GM19438 (cell line): ENCODE measurements at regions not wholly inside any gene's neighbourhood (a gene's known extent, or its start where the extent isn't known, plus 50 kb on each side); places are given as distances from the start of the nearest gene placed in this dataset.
"Not testable (repeated sequence)": the region's sequence is repeated elsewhere in the genome, so short reads cannot be mapped to it uniquely, and the experiment has no call there.

ENCODE experiments used
- ATAC-seq: cut with Tn5 transposase; IDR thresholded peaks from one replicate; pipeline ENCODE4 v1.9.1; 2021; ENCODE audit warnings: low read depth; ENCODE audit not compliant: unreplicated experiment

DNA sequence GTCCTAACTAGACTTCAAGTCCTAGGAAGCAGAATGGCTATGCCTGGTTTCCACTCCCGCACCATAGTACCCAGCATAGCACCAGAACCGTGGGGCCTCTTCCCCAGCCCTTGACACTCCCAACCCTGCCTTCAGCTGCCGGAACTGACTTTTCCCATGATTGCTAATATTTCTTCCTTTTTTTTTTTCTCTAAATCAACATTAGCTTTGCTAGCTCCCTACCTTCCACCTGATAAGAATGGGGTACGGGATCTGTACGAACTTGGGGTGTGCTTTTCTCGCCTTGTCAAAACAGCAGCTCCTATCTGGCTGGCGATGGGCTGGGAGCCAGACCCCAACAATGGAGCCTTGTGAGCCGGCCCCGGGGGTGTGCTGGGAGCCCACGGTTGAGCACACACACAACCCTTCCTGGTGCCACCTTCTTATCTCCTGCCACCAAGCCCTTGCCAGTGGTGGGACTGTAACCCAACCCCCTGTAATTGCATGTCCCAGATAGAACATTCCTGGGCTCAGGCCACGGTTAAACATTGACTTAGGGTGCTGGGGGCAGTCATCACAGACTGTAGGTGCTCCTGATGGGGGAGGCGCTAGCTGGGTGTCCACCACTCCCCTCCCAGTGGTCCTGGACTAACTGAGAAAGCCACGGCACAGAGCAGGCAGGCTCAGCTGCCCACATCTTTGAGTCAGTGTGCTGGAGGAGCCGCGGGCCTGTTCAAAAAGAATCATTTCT lies 213.0 kb upstream of the HAAO start:
- ATAC-seq, result no peak

DNA sequence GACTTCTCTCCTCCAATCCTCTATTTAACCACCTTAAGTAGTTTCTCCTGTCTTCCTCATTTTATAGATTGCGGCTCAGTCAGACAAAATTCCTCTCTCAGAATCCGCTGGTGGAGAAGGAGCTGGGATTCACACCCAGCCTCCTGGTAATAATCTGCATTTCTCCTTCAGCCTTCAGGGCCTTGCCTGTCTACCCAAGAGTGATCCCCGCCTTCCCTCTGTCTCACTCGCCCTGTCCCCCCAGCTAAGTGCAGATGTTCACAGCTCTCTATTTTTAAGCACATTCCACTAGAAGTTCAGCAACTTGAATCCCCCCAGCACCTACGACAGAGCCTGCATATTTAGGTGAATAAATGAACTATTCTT lies 212.5 kb upstream of the HAAO start:
- ATAC-seq, result no peak

DNA sequence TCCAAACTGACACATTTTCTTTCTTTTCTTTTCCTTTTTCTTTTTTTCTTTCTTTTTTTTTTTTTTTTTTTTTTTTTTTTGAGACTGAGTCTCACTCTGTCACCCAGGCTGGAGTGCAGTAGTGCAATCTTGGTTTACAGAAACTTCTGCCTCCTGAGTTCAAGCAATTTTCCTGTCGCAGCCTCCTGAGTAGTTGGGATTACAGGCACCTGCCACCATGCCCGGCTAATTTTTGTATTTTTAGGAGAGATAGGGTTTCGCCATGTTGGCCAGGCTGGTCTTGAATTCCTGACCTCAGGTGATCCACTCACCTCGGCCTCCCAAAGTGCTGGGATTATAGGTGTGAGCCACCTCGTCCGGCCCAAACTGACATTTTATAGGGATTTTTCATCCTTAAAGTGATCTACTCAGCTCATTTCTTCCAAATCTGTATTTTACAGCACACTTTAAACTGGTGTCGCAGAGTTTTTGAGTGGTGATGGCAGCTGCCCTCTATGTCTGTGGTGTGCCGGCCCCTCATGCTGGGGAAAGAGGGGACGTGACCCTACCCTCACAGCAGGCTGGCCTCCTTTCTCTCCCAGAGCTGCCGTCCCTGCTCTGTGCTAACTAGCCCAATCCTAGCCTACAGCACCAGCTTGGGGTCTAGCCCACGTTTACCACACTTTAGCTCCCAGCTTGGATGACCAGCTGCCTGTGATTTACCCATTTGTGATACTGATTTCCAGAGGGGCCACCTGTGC lies 211.9 kb upstream of the HAAO start:
- not testable (repeated sequence) for ATAC-seq

DNA sequence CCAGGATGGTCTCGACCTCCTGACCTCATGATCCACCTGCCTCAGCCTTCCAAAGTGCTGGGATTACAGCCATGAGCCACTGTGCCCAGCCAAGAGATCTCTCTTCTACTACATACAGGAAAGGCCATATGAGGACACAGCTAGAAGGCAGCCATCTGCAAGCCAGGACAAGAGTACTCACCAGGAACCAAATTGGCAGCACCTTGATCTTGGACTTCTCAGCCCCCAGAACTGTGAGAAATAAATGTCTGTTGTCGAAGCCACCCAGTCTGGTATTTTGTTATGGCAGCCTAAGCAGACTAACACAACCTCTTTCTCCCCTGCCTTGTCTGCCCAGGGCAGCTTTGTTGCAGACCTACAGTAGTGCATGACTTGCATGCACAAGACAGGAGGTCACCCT lies 211.3 kb upstream of the HAAO start:
- ATAC-seq, result no peak

DNA sequence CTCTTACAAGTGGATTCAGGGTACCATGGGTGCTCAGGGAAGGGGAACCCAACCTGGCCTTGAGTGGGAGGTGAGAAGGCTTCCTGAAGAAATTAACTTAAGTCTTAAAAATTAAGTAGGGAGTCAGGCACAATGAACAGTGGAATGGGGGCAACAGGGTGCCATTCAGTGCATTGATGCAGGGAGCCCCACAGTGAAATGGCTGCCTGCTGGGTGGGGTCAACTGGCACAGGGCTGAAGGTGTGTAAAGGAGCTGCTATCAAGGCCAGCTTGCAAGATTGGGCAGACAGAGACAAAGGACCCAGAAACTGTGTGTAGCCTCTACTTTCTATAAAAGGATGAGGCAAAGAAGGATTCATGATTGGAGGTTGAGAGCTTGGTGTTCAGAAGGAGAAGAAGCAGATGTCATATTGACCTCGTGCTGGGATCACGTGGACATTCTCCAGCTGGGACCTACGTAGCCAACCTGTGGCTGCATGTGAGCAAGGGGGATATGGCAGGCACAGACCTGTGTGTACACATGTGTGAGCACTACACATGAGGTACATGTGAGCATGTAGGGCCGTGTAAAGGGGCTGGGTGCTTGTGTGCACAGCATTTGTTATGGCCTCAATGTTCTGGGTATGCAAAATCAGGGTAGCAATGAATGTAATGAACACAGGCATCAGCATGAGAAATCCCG lies 209.5 kb upstream of the HAAO start:
- ATAC-seq, result no peak

DNA sequence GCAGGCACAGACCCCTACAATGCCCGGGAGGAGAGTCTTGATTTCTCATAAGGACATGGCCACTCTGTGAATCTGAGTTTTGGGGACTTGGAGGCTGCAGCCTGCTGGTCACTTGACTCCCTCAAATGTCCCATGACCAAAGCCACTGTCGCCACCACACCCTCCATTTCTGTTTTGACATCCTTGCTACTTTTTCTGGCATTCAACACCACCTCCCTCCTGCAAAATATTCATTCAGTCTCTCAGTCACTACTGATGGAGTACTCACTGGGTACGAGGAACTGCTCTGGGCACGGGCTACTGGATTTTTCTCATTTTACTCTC lies 208.6 kb upstream of the HAAO start:
- ATAC-seq, result no peak

DNA sequence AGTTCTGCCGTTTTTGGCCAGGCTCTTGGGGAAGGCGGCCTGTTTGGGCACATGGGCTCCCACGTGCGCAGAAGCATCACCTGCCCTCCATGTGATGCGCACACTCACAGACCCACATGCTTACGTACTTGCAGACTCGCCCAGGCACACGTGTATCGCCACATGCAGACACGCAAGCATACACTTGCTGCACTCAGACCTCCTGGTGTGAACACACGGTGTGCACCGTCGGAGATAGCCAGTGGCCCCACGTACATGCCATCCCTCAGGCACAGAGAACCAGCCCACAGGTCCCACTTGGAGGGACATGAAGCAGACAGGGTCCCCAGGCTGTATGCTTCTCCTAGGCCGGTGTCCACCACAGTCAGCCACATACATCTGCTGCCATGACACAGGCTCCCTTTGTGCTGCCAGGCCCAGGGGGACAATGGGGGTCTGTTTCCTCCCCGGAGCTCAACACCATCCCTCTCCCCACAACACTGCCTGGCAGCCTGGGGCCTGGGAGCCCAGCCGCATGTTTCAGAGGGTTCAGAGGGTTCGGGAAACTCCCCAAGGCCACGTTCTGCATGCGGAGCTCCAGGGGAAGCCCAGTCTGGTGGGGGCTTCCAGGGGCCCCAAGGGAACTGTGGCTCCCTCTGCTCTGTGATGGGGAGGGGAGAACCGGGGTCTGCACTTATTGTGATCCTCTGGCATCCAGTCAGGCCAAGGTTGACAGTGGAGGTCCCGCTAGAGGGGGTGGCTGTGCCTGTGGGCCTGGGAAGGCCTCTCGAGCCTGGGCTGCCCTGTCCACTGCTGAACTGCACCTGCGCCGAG lies 208.1 kb upstream of the HAAO start:
- ATAC-seq, result no peak

DNA sequence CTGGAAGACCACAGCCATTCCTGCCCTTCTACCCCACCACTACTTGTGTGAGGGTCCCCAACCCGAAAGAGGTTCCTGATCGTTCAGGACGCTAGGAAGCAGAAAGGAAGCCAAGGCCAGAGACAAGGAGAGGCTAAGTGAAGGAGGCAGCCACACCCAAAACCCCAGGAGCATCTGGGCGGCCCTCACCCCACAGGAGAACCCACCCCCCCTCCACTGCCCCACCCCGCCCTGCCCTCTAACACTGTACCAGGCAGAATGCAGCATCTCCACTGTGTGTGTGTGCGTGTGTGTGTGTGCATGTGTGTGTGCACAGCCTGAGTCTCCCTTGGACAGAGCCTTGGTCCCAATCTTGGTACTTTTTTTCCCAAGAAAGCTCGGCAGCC lies 207.5 kb upstream of the HAAO start:
- no peak for ATAC-seq

DNA sequence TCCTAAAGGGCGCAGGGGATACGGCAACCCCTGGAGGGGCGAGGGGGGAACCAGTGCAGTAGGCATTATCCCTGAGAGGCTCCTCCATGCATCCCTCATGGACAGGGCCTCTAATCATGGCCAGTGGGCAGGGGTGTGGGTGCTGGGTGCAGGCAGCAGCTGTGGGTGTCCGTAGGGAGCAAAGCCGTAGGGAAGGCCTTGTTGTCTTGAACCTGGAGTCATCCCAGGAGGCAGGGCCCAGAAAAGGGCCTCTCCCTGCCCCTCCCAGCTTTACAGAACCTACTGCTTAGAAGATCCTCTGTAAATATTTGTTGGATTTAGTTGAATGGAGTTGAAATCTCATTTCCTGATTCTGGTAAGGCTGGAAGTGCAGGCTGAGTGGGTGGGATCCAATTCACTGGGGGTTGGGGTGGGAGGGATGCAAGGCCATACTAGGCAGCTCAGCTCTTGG lies 207.0 kb upstream of the HAAO start:
- ATAC-seq, result no peak

DNA sequence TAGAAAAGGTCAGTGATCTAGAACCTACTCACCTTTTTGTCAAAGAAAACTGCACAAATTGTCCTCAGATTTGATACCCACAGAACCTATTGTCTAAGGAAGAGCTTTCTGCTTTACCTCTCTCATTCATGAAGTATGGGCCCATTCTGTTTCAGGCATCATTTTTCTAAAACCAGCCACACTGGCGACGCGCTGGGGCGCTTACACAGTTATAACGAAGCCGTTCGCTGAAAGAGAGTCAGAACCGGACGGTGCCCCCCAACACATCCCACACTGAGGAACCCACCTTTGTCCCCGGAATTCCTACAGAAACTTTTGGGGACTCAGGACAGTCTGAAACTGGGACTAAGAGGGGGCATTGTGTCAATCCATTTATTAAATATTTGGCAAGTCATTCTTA lies 206.3 kb upstream of the HAAO start:
- ATAC-seq, result no peak

DNA sequence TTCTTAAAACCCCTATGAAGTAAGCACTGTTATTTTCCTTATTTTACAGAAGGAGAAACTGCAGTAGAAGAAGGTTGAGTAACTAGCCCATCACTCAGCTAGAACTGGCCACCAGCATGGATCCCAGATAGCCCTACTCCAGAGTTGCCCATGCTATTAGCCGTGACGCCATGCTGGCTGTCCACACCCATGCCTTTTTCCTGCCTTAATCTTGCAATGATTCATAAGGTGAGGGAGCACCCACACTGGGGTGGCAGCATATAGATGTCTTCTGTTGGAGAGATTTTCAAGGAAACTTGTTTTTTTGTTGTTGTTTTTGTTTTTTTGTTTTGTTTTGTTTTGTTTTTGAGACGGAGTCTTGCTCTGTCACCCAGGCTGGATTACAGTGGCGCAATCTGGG lies 204.1 kb upstream of the HAAO start:
- no peak for ATAC-seq

DNA sequence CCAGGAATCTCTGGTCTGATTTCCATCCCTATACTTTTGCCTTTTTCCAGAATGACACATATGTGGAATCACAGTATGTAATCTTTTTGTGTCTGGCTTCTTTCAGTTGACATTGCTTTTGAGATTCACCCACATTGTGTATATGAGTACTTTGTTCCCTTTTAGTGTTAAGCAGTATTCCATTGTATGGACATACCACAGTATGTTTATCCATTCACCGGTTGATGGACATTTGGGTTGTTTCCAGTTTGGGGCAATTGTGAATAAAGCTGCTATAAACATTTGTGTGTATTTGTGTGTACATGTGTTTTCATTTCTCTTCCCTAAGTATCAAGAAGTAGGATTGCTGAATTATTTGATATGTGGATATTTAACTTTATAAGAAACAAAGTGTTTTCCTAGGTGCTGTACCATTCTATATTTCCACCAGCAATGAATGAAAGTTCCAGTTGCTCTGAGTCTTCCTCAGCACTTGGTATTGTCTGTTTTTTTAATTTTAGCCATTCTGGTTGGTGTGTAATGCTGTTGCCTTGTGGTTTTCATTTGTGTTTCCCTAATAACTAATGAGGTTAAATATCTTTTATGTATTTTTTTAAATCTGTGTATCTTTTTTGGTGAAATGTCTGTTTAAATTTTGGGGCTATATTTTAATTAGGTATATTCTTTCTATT lies 203.5 kb upstream of the HAAO start:
- ATAC-seq, result no peak

DNA sequence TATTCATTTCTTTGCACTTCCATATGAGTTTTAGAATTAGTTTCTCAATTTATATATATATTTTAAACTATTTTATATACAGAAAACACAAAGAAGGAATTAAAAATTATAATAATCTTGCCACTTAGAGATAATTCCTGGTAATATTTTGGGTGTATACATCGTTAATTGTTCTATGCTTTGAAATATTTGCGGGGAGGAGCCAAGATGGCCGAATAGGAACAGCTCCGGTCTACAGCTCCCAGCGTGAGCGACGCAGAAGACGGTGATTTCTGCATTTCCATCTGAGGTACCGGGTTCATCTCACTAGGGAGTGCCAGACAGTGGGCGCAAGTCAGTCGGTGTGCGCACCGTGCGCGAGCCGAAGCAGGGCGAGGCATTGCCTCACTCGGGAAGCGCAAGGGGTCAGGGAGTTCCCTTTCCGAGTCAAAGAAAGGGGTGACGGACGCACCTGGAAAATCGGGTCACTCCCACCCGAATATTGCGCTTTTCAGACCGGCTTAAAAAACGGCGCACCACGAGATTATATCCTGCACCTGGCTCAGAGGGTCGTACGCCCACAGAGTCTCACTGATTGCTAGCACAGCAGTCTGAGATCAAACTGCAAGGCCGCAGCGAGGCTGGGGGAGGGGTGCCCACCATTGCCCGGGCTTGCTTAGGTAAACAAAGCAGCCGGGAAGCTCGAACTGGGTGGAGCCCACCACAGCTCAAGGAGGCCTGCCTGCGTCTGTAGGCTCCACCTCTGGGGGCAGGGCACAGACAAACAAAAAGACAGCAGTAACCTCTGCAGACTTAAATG lies 197.1 kb upstream of the HAAO start:
- not testable (repeated sequence) for ATAC-seq

DNA sequence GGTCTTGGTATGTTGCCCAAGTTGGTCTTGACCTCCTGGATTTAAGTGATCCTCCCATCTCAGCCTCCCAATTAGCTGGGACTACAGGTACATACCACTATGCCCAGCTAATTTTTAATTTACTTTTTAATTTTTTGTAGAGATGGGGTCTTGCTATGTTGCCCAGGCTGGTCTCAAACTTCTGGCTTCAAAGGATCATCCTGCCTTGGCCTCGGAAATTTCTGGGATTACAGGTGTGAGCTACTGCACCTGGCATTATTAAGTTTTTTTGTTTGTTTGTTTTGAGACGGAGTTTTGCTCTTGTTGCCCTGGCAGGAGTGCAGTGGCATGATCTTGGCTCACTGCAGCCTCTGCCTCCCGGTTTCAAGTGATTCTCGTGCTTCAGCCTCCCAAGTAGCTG lies 195.7 kb upstream of the HAAO start:
- ATAC-seq, result not testable (repeated sequence)

DNA sequence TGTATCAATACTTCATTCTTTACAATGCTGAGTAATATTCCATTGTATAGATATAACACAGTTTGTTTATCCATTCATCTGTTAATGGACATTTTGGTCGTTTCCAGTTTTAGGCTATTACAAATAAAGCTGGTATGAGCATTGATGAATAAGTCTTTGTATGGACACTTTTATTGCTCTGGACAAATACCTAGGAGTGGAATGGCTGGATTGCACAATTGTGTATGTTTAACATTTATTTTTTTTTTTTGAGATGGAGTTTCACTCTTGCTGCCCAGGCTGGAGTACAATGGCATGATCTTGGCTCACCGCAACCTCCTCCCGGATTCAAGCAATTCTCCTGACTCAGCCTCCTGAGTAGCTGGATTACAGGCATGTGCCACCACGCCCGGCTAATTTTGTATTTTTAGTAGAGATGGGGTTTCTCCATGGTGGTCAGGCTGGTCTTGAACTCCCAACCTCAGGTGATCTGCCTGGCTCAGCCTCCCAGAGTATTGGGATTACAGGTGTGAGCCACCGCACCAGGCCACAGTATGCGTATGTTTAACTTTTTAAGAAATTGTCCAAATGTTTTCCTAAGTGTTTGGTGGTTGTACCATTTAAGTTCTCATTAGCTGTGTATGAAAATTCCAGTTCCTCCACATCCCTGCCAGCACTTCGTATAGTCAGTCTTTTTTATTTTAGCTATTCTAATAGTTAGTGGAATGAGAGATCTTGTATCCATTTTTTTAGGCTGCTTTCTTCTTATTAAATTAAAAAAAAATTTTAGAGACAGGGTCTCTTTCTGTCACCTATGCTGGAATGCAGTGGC lies 194.9 kb upstream of the HAAO start:
- no peak for ATAC-seq

DNA sequence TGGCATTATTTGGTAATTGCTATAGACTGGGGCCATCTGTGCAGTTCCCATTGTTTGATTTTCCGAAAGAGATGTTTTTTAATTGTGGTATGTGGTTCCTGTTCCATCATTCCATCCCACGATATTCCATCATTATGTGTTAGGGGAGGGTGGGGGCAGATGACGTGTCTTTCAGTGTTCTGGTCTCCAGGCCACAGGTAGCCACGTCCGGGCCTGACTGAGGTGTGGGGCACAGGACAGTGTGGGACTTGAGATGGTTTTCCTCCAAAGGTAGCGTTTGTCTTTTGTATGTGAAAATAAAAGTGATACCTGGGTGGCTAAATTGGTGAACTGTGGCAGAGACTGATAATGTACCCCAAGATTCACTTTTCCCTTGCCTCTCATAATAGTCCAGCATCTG lies 192.2 kb upstream of the HAAO start:
- ATAC-seq, result no peak

DNA sequence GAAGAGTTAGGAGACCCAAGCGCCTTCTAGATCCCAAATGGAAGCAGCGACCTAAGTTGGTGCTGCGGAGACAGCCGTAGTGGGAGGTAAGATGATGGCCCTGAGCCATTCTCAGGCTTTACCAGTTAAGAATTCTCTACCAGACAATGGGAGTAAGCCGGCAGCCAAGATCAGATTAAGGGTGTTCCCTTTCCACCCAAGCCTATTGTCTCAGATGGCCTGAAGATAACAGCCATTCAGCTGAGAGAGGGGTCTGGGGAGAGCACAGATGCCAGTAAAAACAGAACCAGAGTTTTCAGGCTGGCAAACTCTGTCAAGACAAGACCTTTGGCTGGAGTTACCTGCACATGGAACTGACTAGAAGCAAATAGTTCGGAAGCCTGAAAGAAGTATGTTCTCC lies 191.7 kb upstream of the HAAO start:
- no peak for ATAC-seq

DNA sequence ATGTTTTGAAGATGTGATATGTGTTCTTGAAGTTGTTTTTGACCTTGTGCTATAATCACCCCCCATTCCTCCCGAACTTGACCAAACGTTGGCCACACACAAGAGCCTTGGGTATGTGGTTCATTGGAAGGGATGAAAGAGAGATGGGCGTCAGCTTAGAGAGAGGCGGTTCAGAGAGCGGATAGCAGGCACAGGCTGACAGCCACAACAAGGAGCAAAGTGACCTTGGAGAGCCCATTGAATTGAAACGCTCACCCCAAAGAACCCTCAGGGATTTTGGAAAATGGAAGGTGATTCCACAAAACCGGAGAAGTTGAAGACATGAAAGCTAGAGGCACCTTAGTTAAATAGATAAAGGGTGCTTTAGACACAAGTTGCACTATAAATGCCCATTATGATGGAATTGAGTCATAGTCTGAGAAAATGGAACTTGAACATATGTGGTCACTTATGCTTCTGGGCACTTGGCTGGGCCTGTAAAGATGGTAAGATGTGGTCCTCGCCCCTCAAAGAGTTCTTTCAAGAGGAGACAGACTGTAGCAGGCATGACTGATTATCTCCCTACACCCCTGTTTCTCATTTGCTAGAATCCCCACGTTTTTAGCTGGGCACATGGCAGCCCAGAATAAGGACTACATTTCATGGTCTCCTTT lies 188.5 kb upstream of the HAAO start:
- no peak for ATAC-seq
